Mesenchymal stem cell (in vitro differentiated cells and primary cell): ENCODE measurements at regions not wholly inside any gene's neighbourhood (a gene's known extent, or its start where the extent isn't known, plus 50 kb on each side); places are given as distances from the start of the nearest gene placed in this dataset. TPM values are rescaled to one million over a fixed set of nuclear protein-coding genes. Genes with fewer than 3 reads are reported as not detected.
"Not testable (repeated sequence)": the region's sequence is repeated elsewhere in the genome, so short reads cannot be mapped to it uniquely, and the experiment has no call there.

Experiments
- DNase-seq: peaks from one replicate; pipeline ENCODE4 v3.0.0-alpha.2; 2013
- H2AFZ ChIP-seq: one replicate; pipeline ENCODE4 v1.6.1; 2013; ENCODE audit warnings: low read depth, mild to moderate bottlenecking, control low read depth, inconsistent platforms, low read length, moderate library complexity
- H2AK5ac ChIP-seq: 2 replicates; pipeline ENCODE4 v1.6.1; 2013; ENCODE audit warnings: low read length, moderate library complexity, mild to moderate bottlenecking, inconsistent platforms; ENCODE audit not compliant: severe bottlenecking
- H2BK120ac ChIP-seq: one replicate; pipeline ENCODE4 v1.6.1; 2013; ENCODE audit warnings: low read depth, mild to moderate bottlenecking, inconsistent platforms, low read length, moderate library complexity
- H2BK12ac ChIP-seq, 2 experiments: one replicate each; pipeline ENCODE4 v1.6.1; 2013; ENCODE audit warnings: inconsistent platforms in 2 of 2, low read length in 2 of 2, mild to moderate bottlenecking in 2 of 2, moderate library complexity in 2 of 2, control low read depth in 1 of 2
- H2BK15ac ChIP-seq: one replicate; pipeline ENCODE4 v1.6.1; 2013; ENCODE audit warnings: mild to moderate bottlenecking, low read depth, inconsistent platforms; ENCODE audit not compliant: poor library complexity, severe bottlenecking
- H2BK5ac ChIP-seq: 2 replicates; pipeline ENCODE4 v1.6.1; 2013; ENCODE audit warnings: low read depth, mild to moderate bottlenecking, low read length, control low read depth, inconsistent platforms; ENCODE audit not compliant: poor library complexity, severe bottlenecking
- H3K14ac ChIP-seq, 2 experiments: one replicate each; pipeline ENCODE4 v1.6.1; 2013; ENCODE audit warnings: inconsistent platforms in 2 of 2, low read length in 2 of 2, control low read depth in 1 of 2, mild to moderate bottlenecking in 1 of 2, moderate library complexity in 1 of 2
- H3K18ac ChIP-seq, 2 experiments: one replicate each; pipeline ENCODE4 v1.6.1; 2013; ENCODE audit warnings: inconsistent platforms in 2 of 2, low read length in 2 of 2, control low read depth in 1 of 2, low read depth in 1 of 2, mild to moderate bottlenecking in 1 of 2
- H3K23ac ChIP-seq, 2 experiments: one replicate each; pipeline ENCODE4 v1.6.1; 2013; ENCODE audit warnings: inconsistent platforms in 2 of 2, low read length in 2 of 2, mild to moderate bottlenecking in 2 of 2, moderate library complexity in 2 of 2, control low read depth in 1 of 2
- H3K27ac ChIP-seq: 2 replicates; pipeline ENCODE4 v1.5.1; 2013; ENCODE audit warnings: mild to moderate bottlenecking, moderate library complexity, low read length, control low read depth, inconsistent platforms; ENCODE audit not compliant: poor library complexity, severe bottlenecking
- H3K27me3 ChIP-seq, 2 experiments: 2 replicates each; pipeline versions ENCODE4 v1.6.1 to v1.7.0; 2013; ENCODE audit warnings: low read length in 2 of 2, mild to moderate bottlenecking in 2 of 2, moderate library complexity in 2 of 2, control low read depth in 1 of 2, inconsistent platforms in 1 of 2; ENCODE audit not compliant: control insufficient read depth in 1 of 2, insufficient read depth in 1 of 2
- H3K36me3 ChIP-seq, 2 experiments: 2 replicates each; pipeline versions ENCODE4 v1.6.1 to v1.7.0; 2013; ENCODE audit warnings: low read length in 2 of 2, control low read depth in 1 of 2, inconsistent platforms in 1 of 2, low read depth in 1 of 2, mild to moderate bottlenecking in 1 of 2; ENCODE audit not compliant: insufficient read depth in 2 of 2, control insufficient read depth in 1 of 2
- H3K4ac ChIP-seq, 2 experiments: one replicate each; pipeline ENCODE4 v1.6.1; 2013; ENCODE audit warnings: inconsistent platforms in 2 of 2, low read length in 2 of 2, mild to moderate bottlenecking in 2 of 2, moderate library complexity in 2 of 2, control low read depth in 1 of 2, low read depth in 1 of 2
- H3K4me1 ChIP-seq: 2 replicates; pipeline ENCODE4 v1.6.1; 2013; ENCODE audit warnings: low read depth, low read length, control low read depth; ENCODE audit not compliant: control insufficient read depth, insufficient read depth
- H3K4me2 ChIP-seq: 2 replicates; pipeline ENCODE4 v1.6.1; 2013; ENCODE audit warnings: low read length, mild to moderate bottlenecking, inconsistent platforms; ENCODE audit not compliant: poor library complexity, severe bottlenecking
- H3K4me3 ChIP-seq, 2 experiments: 2 replicates each; pipeline versions ENCODE4 v1.5.1 to v1.7.0; 2013; ENCODE audit warnings: low read length in 2 of 2, mild to moderate bottlenecking in 2 of 2, control low read depth in 1 of 2, low read depth in 1 of 2; ENCODE audit not compliant: insufficient read depth in 1 of 2
- H3K79me1 ChIP-seq: replicated peaks from 2 replicates; pipeline ENCODE4 v1.6.1; 2013; ENCODE audit warnings: mild to moderate bottlenecking, control low read depth, low read length, inconsistent platforms; ENCODE audit not compliant: poor library complexity, severe bottlenecking
- H3K9ac ChIP-seq: 2 replicates; pipeline ENCODE4 v1.7.0; 2013; ENCODE audit warnings: mild to moderate bottlenecking, low read length, moderate library complexity
- H3K9me3 ChIP-seq: 2 replicates; pipeline ENCODE4 v1.7.0; 2013; ENCODE audit warnings: mild to moderate bottlenecking, low read length; ENCODE audit not compliant: control insufficient read depth
- H4K8ac ChIP-seq: one replicate; pipeline ENCODE4 v1.6.1; 2013; ENCODE audit warnings: inconsistent platforms, mild to moderate bottlenecking, low read length, moderate library complexity
- H4K91ac ChIP-seq: one replicate; pipeline ENCODE4 v1.6.1; 2013; ENCODE audit warnings: mild to moderate bottlenecking, low read length, inconsistent platforms
- WGBS: methylation state at CpG from one replicate; pipeline ENCODE4 v1.1.7; 2013; ENCODE audit warnings: mixed read lengths; 5-methylcytosine and 5-hydroxymethylcytosine counted together
- small RNA-seq: library from polyadenylated mRNA; stranded (forward); fragments of <200 nt; extraction: miRNeasy Mini kit (QIAGEN cat#:217004); gene quantifications from one replicate; pipeline ENCODE3, GENCODE V24; 2013; ENCODE audit warnings: low read depth

- H2AK5ac ChIP-seq = no peak overlapping the region
- H2AFZ ChIP-seq = no peak overlapping the region
- H3K27ac ChIP-seq = no peak overlapping the region
- no peaks in the 10 kb centered on the region for H3K4me1 ChIP-seq
- no peak overlapping the region for H2BK15ac ChIP-seq
- no peak overlapping the region for H4K8ac ChIP-seq
- no peak overlapping the region for H2BK12ac ChIP-seq
- H3K23ac ChIP-seq = no peak overlapping the region
- no peak overlapping the region for H2BK5ac ChIP-seq
- no peaks in the 10 kb centered on the region for H3K27me3 ChIP-seq
- H3K79me1 ChIP-seq = no peaks in the 10 kb centered on the region
- no peaks in the 10 kb centered on the region for H3K36me3 ChIP-seq
- H3K4me2 ChIP-seq = no peak overlapping the region
- no peak overlapping the region for H3K4ac ChIP-seq
- H4K91ac ChIP-seq = no peak overlapping the region
- 83% methylated on average over 1 of the region's 2 CpGs for WGBS
- H3K4me3 ChIP-seq = no peak overlapping the region
- H2BK120ac ChIP-seq = no peak overlapping the region
- DNase-seq = no peak
- H3K18ac ChIP-seq = no peak overlapping the region
- peaks cover 9% of the 10 kb centered on the region for H3K9me3 ChIP-seq
- H3K14ac ChIP-seq = no peak overlapping the region
- no peak overlapping the region for H3K9ac ChIP-seq
These were observed 101.4 kb upstream of the POC5 start for GRCh38 chr5:75818661-75819060.

GRCh38 chr5:75799695-75800094 is 82.5 kb upstream of the POC5 start:
- not testable (repeated sequence) for H2AK5ac ChIP-seq, H3K9me3 ChIP-seq, H3K27me3 ChIP-seq, H3K23ac ChIP-seq, H2BK120ac ChIP-seq, H2BK5ac ChIP-seq, H4K8ac ChIP-seq, H3K27ac ChIP-seq, H3K4ac ChIP-seq, H3K4me2 ChIP-seq, H3K9ac ChIP-seq, H3K4me3 ChIP-seq, H3K36me3 ChIP-seq, H3K14ac ChIP-seq, DNase-seq, H2AFZ ChIP-seq, H3K18ac ChIP-seq, H2BK15ac ChIP-seq, H3K4me1 ChIP-seq, H4K91ac ChIP-seq, H2BK12ac ChIP-seq, H3K79me1 ChIP-seq
- 76% methylated on average over 6 of the region's 6 CpGs for WGBS

- H3K27me3 ChIP-seq, H3K18ac ChIP-seq, H4K8ac ChIP-seq, H2BK12ac ChIP-seq, H3K9me3 ChIP-seq, DNase-seq, H3K79me1 ChIP-seq, H3K4me3 ChIP-seq, H2AFZ ChIP-seq, H3K4me1 ChIP-seq, H2BK120ac ChIP-seq, H3K4ac ChIP-seq, H3K9ac ChIP-seq, H3K36me3 ChIP-seq, H2BK5ac ChIP-seq, H3K14ac ChIP-seq, H3K23ac ChIP-seq, H3K4me2 ChIP-seq, H4K91ac ChIP-seq, H3K27ac ChIP-seq, H2BK15ac ChIP-seq, H2AK5ac ChIP-seq: not testable (repeated sequence)
- WGBS = no CpG with 5 or more reads among the region's 3 CpGs
These were observed 52.1 kb upstream of the POC5 start for GRCh38 chr5:75769338-75769737.

Small RNA genes in the stretch of these regions (small RNA-seq; reads per million reads assigned to genes)
- gene AC108120.2 = not detected
